ENCODE measurements at regions not wholly inside any gene's neighbourhood (a gene's known extent, or its start where the extent isn't known, plus 50 kb on each side); places are given as distances from the start of the nearest gene placed in this dataset.

DNA sequence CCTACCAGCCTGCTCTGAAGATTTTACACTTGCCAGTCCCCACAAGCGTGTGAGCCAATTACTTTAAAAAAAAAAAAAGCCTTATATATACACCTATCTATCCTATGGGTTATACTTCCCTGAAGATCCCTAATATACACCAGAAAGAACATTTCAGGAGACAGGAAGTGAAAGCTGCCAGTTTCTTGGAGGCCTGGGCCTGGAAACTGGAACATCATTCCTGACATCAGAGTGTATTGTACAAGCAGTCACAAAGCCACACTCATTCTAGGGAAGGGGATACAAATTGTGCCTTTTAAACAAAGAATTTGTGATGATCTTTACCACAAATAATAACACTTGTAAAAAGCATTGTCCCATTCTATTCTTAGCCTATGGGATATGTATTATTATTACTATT lies 98.3 kb upstream of the FBN2 start:
- TF ChIP-seq, protein P1, sequence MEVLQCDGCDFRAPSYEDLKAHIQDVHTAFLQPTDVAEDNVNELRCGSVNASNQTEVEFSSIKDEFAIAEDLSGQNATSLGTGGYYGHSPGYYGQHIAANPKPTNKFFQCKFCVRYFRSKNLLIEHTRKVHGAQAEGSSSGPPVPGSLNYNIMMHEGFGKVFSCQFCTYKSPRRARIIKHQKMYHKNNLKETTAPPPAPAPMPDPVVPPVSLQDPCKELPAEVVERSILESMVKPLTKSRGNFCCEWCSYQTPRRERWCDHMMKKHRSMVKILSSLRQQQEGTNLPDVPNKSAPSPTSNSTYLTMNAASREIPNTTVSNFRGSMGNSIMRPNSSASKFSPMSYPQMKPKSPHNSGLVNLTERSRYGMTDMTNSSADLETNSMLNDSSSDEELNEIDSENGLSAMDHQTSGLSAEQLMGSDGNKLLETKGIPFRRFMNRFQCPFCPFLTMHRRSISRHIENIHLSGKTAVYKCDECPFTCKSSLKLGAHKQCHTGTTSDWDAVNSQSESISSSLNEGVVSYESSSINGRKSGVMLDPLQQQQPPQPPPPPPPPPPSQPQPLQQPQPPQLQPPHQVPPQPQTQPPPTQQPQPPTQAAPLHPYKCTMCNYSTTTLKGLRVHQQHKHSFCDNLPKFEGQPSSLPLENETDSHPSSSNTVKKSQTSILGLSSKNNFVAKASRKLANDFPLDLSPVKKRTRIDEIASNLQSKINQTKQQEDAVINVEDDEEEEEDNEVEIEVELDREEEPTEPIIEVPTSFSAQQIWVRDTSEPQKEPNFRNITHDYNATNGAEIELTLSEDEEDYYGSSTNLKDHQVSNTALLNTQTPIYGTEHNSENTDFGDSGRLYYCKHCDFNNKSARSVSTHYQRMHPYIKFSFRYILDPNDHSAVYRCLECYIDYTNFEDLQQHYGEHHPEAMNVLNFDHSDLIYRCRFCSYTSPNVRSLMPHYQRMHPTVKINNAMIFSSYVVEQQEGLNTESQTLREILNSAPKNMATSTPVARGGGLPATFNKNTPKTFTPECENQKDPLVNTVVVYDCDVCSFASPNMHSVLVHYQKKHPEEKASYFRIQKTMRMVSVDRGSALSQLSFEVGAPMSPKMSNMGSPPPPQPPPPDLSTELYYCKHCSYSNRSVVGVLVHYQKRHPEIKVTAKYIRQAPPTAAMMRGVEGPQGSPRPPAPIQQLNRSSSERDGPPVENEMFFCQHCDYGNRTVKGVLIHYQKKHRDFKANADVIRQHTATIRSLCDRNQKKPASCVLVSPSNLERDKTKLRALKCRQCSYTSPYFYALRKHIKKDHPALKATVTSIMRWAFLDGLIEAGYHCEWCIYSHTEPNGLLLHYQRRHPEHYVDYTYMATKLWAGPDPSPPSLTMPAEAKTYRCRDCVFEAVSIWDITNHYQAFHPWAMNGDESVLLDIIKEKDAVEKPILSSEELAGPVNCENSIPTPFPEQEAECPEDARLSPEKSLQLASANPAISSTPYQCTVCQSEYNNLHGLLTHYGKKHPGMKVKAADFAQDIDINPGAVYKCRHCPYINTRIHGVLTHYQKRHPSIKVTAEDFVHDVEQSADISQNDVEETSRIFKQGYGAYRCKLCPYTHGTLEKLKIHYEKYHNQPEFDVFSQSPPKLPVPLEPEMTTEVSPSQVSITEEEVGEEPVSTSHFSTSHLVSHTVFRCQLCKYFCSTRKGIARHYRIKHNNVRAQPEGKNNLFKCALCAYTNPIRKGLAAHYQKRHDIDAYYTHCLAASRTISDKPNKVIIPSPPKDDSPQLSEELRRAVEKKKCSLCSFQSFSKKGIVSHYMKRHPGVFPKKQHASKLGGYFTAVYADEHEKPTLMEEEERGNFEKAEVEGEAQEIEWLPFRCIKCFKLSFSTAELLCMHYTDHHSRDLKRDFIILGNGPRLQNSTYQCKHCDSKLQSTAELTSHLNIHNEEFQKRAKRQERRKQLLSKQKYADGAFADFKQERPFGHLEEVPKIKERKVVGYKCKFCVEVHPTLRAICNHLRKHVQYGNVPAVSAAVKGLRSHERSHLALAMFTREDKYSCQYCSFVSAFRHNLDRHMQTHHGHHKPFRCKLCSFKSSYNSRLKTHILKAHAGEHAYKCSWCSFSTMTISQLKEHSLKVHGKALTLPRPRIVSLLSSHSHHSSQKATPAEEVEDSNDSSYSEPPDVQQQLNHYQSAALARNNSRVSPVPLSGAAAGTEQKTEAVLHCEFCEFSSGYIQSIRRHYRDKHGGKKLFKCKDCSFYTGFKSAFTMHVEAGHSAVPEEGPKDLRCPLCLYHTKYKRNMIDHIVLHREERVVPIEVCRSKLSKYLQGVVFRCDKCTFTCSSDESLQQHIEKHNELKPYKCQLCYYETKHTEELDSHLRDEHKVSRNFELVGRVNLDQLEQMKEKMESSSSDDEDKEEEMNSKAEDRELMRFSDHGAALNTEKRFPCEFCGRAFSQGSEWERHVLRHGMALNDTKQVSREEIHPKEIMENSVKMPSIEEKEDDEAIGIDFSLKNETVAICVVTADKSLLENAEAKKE (CRISPR knock-in tag; IDR thresholded peaks at IDR 0.05): no peak
- TF ChIP-seq NANOG (IDR thresholded peaks at IDR 0.05; ENCODE audit: borderline replicate concordance) (no peak), CREB1 (CRISPR knock-in tag; IDR thresholded peaks at IDR 0.05; ENCODE audit: low read depth) (no peak), JUNB (IDR thresholded peaks at IDR 0.05; ENCODE audit: unreplicated experiment) (no peak), STAT1 (IDR thresholded peaks at IDR 0.05; ENCODE audit: unreplicated experiment) (no peak), ZNF114 (CRISPR knock-in tag; IDR thresholded peaks at IDR 0.05) (no peak), ZNF331 (CRISPR knock-in tag; IDR thresholded peaks at IDR 0.05; ENCODE audit: low read depth) (no peak)
- TF ChIP-seq, protein P2, sequence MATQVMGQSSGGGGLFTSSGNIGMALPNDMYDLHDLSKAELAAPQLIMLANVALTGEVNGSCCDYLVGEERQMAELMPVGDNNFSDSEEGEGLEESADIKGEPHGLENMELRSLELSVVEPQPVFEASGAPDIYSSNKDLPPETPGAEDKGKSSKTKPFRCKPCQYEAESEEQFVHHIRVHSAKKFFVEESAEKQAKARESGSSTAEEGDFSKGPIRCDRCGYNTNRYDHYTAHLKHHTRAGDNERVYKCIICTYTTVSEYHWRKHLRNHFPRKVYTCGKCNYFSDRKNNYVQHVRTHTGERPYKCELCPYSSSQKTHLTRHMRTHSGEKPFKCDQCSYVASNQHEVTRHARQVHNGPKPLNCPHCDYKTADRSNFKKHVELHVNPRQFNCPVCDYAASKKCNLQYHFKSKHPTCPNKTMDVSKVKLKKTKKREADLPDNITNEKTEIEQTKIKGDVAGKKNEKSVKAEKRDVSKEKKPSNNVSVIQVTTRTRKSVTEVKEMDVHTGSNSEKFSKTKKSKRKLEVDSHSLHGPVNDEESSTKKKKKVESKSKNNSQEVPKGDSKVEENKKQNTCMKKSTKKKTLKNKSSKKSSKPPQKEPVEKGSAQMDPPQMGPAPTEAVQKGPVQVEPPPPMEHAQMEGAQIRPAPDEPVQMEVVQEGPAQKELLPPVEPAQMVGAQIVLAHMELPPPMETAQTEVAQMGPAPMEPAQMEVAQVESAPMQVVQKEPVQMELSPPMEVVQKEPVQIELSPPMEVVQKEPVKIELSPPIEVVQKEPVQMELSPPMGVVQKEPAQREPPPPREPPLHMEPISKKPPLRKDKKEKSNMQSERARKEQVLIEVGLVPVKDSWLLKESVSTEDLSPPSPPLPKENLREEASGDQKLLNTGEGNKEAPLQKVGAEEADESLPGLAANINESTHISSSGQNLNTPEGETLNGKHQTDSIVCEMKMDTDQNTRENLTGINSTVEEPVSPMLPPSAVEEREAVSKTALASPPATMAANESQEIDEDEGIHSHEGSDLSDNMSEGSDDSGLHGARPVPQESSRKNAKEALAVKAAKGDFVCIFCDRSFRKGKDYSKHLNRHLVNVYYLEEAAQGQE (IDR thresholded peaks at IDR 0.05; ENCODE audit: unreplicated experiment): no peak
- TF ChIP-seq, protein P3, sequence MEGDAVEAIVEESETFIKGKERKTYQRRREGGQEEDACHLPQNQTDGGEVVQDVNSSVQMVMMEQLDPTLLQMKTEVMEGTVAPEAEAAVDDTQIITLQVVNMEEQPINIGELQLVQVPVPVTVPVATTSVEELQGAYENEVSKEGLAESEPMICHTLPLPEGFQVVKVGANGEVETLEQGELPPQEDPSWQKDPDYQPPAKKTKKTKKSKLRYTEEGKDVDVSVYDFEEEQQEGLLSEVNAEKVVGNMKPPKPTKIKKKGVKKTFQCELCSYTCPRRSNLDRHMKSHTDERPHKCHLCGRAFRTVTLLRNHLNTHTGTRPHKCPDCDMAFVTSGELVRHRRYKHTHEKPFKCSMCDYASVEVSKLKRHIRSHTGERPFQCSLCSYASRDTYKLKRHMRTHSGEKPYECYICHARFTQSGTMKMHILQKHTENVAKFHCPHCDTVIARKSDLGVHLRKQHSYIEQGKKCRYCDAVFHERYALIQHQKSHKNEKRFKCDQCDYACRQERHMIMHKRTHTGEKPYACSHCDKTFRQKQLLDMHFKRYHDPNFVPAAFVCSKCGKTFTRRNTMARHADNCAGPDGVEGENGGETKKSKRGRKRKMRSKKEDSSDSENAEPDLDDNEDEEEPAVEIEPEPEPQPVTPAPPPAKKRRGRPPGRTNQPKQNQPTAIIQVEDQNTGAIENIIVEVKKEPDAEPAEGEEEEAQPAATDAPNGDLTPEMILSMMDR (conservative IDR thresholded peaks at IDR 0.05; ENCODE audit: low read depth in 2 of 2): no peak
- H3K4me3 Mint-ChIP-seq: no peak overlapping the region
- no peaks in the 10 kb centered on the region for H3K36me3 Mint-ChIP-seq (ENCODE audit: low read depth)

More for the DNA sequence above, 98.3 kb upstream of the FBN2 start:
- Histone ChIP-seq H3K27ac (ENCODE audit: low read depth) (no peak overlapping the region), H3K4me1 (ENCODE audit: insufficient read depth) (no peaks in the 10 kb centered on the region), H3F3A (replicated peaks; ENCODE audit: low read depth) (no peaks in the 10 kb centered on the region), H2AFZ (no peak overlapping the region), H3K4me3 (no peak overlapping the region), H4K20me1 (replicated peaks; ENCODE audit: insufficient read depth) (no peaks in the 10 kb centered on the region), H3K27me3 (ENCODE audit: insufficient read depth) (no peaks in the 10 kb centered on the region), H3K36me3 (ENCODE audit: insufficient read depth) (no peaks in the 10 kb centered on the region), H3K79me2 (replicated peaks; ENCODE audit: insufficient read depth) (no peaks in the 10 kb centered on the region), H3K9me2 (ENCODE audit: insufficient read depth) (peaks cover 19% of the 10 kb centered on the region), H3K4me2 (no peak overlapping the region)
- no peaks in the 10 kb centered on the region for H3K4me1 Mint-ChIP-seq
- no peak for DNase-seq (ENCODE audit: low spot score)
- H3K9me3 Mint-ChIP-seq: peaks cover 2% of the 10 kb centered on the region; the same call in 2 of the 3 replicates
- ATAC-seq: no peak
- H3K27ac Mint-ChIP-seq: no peak overlapping the region
- H3K27me3 Mint-ChIP-seq (ENCODE audit: insufficient read depth, low read depth, poor library complexity): no peaks in the 10 kb centered on the region

All from GM23338 (cell line).